Kidney (tissue), 13 donors: ENCODE measurements at regions not wholly inside any gene's neighbourhood (a gene's known extent, or its start where the extent isn't known, plus 50 kb on each side); places are given as distances from the start of the nearest gene placed in this dataset.

Source experiments
- DNase-seq, 5 donors: peaks; one replicate each; pipeline ENCODE4 v3.0.0-alpha.2; 2013 to 2020
- FAIRE-seq: peaks from 2 replicates; lab custom pipeline; 2012; peaks lifted over from hg19 to GRCh38; lab: Jason Lieb, UNC
- H3K27ac ChIP-seq, 2 donors: one replicate each; pipeline ENCODE4 v1.7.0; 2013; ENCODE audit warnings: low read depth in 2 of 2, low read length in 2 of 2, inconsistent platforms in 1 of 2
- H3K27me3 ChIP-seq: one replicate; pipeline ENCODE4 v1.7.1; 2013; ENCODE audit warnings: low read length, inconsistent platforms; ENCODE audit not compliant: control insufficient read depth, insufficient read depth
- H3K36me3 ChIP-seq, 3 donors: one replicate each; pipeline versions ENCODE4 v1.7.0 to v1.7.1; 2013; ENCODE audit warnings: low read length in 3 of 3, control low read depth in 1 of 3, inconsistent platforms in 1 of 3; ENCODE audit not compliant: insufficient read depth in 3 of 3, control insufficient read depth in 2 of 3
- H3K4me1 ChIP-seq, 3 donors: one replicate each; pipeline versions ENCODE4 v1.7.0 to v1.7.1; 2013; ENCODE audit warnings: low read length in 3 of 3, inconsistent platforms in 1 of 3, low read depth in 1 of 3; ENCODE audit not compliant: control insufficient read depth in 2 of 3, insufficient read depth in 2 of 3
- H3K4me3 ChIP-seq, 3 donors: one replicate each; pipeline versions ENCODE4 v1.7.0 to v1.8.1; 2013; ENCODE audit warnings: low read length in 3 of 3, control low read depth in 1 of 3, inconsistent platforms in 1 of 3
- H3K9ac ChIP-seq, 3 donors: one replicate each; pipeline versions ENCODE4 v1.7.0 to v1.7.1; 2013; ENCODE audit warnings: low read length in 3 of 3, control low read depth in 1 of 3, inconsistent platforms in 1 of 3
- H3K9me3 ChIP-seq, 3 donors: one replicate each; pipeline versions ENCODE4 v1.7.0 to v1.7.1; 2013; ENCODE audit warnings: low read length in 3 of 3, control low read depth in 1 of 3, inconsistent platforms in 1 of 3; ENCODE audit not compliant: control insufficient read depth in 2 of 3, insufficient read depth in 1 of 3
- CTCF ChIP-seq: IDR thresholded peaks from 3 replicates; pipeline ENCODE4 v1.5.1; 2012; ENCODE audit warnings: mild to moderate bottlenecking, moderate library complexity, borderline replicate concordance; ENCODE audit not compliant: insufficient read depth; ENCODE audit errors: extremely low read depth
- intact Hi-C: fragments of 100-400 bp; cut with DNase I; formaldehyde crosslinking; loops from one replicate; pipeline ENCODE4 v1.11.1; 2022
- donor health status: control.
- donor health status: control.
- donor health status: control.
- donor health status: control.
- donor health status: control.
- donor health status: DM: yes; HTN: yes; CAD: no.
- donor health status: Normal renal cell carcinoma (clear cell type).

- no peaks in the 10 kb centered on the region for H3K9me3 ChIP-seq
- no peaks in the 10 kb centered on the region for H3K4me1 ChIP-seq
- H3K27me3 ChIP-seq = no peaks in the 10 kb centered on the region
- no peak overlapping the region for H3K27ac ChIP-seq
- DNase-seq (no peak), FAIRE-seq (no peak)
- intact Hi-C loops = no loop called here
- H3K9ac ChIP-seq = no peak overlapping the region
- no peaks in the 10 kb centered on the region for H3K36me3 ChIP-seq
- H3K4me3 ChIP-seq = no peak overlapping the region
- no peak for TF ChIP-seq CTCF
These were observed 71.4 kb upstream of the DUSP22 start for GRCh38 chr6:220721-221475.

- Histone ChIP-seq H3K9ac (no peak overlapping the region), H3K4me3 (no peak overlapping the region), H3K27ac (no peak overlapping the region), H3K36me3 (no peaks in the 10 kb centered on the region), H3K27me3 (no peaks in the 10 kb centered on the region), H3K4me1 (no peaks in the 10 kb centered on the region), H3K9me3 (no peaks in the 10 kb centered on the region)
- FAIRE-seq (no peak), DNase-seq (no peak)
- no peak for TF ChIP-seq CTCF
- intact Hi-C loops = no loop called here
These were observed 70.5 kb upstream of the DUSP22 start for GRCh38 chr6:221531-222349.

GRCh38 chr6:222468-222867 is 69.8 kb upstream of the DUSP22 start:
- FAIRE-seq = no peak
- H3K4me3 ChIP-seq = no peak overlapping the region
- no peak for DNase-seq
- H3K36me3 ChIP-seq = no peaks in the 10 kb centered on the region
- H3K9me3 ChIP-seq = no peaks in the 10 kb centered on the region
- TF ChIP-seq CTCF = no peak
- no peak overlapping the region for H3K27ac ChIP-seq
- intact Hi-C loops = no loop called here
- no peaks in the 10 kb centered on the region for H3K4me1 ChIP-seq
- no peaks in the 10 kb centered on the region for H3K27me3 ChIP-seq
- no peak overlapping the region for H3K9ac ChIP-seq
